HG03469 (cell line): ENCODE measurements at regions not wholly inside any gene's neighbourhood (a gene's known extent, or its start where the extent isn't known, plus 50 kb on each side); places are given as distances from the start of the nearest gene placed in this dataset.
"Not testable (repeated sequence)": the region's sequence is repeated elsewhere in the genome, so short reads cannot be mapped to it uniquely, and the experiment has no call there.

Experiments used
- ATAC-seq: cut with Tn5 transposase; IDR thresholded peaks from one replicate; pipeline ENCODE4 v1.9.1; 2021; ENCODE audit warnings: mild to moderate bottlenecking, moderate library complexity, moderate number of reproducible peaks; ENCODE audit not compliant: unreplicated experiment

GRCh38 chr2:21194147-21194546 is 70.4 kb downstream of the TDRD15 start:
- no peak for ATAC-seq

DNA sequence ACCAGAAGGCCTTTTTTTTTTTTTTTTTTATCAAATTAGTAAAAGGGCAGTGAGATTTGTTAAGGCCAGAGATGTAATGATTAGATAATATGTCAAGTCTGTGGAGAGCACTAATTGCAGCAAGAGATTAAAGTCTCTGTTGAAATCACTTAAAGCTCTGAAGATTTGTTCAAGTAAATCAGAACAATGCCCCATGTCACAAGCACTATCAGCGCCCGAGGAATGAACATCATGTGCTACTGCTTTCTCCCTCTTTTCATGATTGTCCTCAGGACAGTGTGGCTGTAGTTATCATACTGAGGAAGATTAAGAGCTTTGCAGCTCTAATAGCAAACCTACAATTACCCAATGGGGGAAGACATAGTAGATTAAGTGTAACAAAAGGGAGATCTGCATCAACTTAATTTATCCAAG is 71.1 kb downstream of the TDRD15 start:
- no peak for ATAC-seq

DNA sequence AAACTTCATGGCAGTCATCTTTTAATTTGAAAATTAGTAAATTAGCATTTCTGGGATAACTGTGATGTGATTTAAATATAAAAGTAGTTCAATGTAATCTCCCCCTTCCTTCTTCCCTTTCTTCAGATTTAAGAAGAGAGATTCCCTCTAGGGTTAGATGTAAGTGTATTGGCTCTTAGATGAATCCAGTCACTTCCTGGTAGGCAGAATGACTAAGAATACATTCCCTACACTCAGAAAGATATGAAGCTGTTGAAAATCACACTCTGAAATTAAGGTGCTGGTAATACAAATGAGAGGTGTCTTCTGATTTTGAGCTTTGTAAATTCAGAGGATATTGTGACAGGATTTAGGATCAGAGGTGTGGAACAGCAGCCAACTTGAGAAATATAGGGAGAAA is 71.6 kb downstream of the TDRD15 start:
- no peak for ATAC-seq

DNA sequence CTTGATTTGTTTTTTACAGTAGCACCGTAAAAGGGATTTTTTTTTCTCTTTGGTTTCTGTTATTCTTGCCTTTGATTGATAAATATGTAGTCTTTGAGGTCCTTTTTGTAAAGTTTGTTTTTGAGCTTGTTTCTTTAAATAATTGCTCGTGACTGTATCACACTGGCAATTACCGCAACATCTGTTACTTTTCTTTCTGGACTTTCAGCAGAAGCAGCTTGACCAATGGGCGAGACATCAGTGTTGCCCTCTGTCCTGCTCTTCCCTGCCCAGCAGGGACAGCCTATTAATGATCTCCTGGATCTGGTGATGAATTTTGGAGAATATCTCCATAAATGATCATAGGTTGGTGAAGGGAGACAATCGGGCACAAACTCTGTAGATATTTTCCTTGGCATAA is 74.9 kb downstream of the TDRD15 start:
- no peak for ATAC-seq

GRCh38 chr2:21203976-21204375 is 80.2 kb downstream of the TDRD15 start:
- ATAC-seq: no peak

- not testable (repeated sequence) for ATAC-seq
These were observed 90.3 kb downstream of the TDRD15 start for GRCh38 chr2:21214085-21214484.

DNA sequence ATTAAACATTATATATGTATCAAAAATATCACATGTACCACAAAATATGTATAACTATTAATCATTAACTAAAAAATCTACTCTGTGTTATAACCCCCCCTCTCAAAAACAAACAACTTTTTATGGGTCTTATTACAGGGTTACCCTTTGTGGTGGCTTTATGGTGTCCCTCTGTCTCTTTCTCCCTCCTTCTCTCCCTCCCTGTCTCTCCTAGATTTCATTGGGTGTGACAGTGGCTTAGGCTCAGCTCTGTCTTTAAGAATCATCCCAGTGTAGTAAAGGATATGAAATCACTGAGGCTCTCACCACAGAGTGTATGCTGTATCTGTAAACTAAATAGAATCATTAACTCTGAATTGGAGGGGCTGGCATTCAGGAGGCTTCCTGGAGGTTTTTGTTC is 93.7 kb downstream of the TDRD15 start:
- no peak for ATAC-seq

GRCh38 chr2:21220930-21221329 is 97.2 kb downstream of the TDRD15 start:
- no peak for ATAC-seq

- no peak for ATAC-seq
These were observed 99.8 kb downstream of the TDRD15 start for GRCh38 chr2:21223618-21224017.

DNA sequence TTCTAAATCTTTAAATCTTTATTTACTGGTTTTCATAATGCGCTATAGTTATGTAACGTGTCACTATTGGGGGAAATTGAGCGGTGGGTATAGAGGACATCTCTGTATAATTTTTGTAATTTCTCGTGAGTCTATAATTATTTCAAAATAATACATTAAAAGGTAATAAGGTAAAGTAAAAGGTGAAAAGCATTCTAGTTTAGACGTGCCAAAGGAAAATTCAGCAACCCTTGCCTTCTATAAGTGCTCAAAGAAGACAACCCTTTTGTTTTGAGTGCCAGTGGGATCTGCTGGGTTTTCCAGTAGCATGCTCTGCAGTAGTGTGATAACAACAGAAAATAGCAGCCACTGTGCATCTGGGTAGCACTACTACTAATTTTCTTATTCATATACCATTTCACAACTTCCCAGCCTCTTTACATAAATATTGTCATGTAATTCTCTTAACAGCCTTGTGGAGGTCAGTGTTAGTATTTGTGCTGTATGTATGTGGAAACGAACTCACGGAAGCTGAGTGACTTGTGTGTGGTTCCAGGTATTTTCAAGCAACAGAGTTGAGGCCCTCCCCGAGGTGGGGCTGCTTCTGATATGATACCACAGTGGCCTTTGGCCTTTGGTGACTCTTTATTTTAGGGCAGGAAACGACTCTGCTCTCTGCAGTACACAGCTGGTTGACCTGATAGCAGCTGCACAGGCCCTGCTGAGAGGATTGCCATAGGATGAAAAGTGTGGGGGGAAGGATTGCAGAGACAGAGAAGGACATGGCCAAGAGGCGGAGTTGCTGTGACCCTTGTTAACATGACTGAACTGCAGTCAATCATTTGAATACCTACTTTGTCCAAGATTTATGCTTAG is 104.5 kb downstream of the TDRD15 start:
- ATAC-seq: no peak

- ATAC-seq: no peak
These were observed 105.5 kb downstream of the TDRD15 start for GRCh38 chr2:21229302-21229701.

DNA sequence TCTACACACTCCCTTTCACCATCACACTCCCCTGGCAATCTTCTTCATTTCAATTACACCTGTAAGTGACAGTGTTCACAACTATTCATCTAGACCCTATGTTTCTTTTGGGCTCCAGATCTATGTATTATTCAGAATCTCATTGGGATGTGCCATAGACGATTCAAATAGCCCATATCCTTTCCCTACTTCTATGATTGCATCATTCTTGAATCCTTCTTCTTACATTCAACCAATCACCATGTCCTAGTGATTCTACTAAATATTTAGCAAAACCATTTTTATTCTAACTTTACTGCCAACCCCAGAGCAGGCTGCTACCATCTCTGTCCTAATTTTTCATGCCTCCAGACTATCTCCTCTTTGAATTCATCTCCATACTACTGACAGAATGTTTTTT is 106.4 kb downstream of the TDRD15 start:
- ATAC-seq: no peak

DNA sequence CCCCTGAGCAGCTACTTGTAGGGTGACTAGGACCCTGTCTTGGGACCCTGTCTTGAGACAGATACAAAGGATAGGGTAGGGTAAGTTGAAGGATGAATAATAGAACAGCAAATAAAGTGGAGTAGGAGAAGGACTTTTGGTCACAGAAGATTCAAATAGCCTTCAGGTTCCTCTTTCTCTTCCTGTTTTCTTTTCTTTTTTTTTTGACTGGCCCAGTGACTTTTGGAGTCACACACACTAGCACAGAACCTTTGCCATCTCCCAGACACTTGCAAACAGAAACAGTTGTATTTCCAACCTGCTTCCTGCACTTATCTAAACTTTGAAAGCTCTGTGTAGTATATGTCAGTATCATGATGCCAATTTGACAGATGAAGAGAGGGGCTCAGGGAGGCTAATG is 108.2 kb downstream of the TDRD15 start:
- ATAC-seq: no peak

DNA sequence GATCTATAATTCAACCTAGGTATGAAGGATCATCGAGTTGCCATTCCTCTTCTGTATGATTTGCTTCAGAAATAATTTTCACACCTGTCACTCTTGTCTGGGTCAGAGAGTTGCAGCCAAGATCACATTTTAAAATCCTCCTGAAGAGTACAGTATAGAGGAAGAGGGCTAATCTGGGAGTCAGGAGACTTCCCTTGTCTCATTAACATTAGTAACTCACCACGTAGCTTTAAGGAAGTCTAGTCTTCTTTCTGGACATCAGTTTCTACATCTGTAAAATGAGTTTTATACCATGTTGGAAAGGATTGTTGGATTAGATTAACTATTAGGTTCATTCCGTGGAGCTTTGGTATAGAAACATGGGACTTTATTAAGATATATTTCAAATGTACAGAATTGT is 109.4 kb downstream of the TDRD15 start:
- ATAC-seq: no peak

DNA sequence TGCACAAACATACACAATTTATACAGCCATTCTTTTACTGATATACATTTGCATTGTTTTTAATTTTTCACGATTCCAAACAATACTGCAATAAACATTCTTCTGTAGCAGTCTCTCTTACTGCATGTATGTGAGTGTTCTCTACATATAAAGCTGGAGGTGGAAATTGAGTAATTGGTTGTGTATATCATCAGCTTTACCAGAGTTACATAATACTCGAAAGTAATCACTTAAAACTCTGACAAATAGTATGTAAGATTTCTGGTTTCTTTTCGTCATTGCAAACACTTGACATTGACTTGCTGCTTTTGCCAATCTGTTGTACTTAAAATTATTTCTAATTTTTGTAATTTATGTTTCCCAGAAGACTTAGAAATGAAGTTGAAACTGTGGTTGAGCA is 110.2 kb downstream of the TDRD15 start:
- ATAC-seq: no peak

GRCh38 chr2:21234464-21235120 is 110.8 kb downstream of the TDRD15 start:
- no peak for ATAC-seq

- not testable (repeated sequence) for ATAC-seq
These were observed 116.0 kb downstream of the TDRD15 start for GRCh38 chr2:21239749-21240148.

DNA sequence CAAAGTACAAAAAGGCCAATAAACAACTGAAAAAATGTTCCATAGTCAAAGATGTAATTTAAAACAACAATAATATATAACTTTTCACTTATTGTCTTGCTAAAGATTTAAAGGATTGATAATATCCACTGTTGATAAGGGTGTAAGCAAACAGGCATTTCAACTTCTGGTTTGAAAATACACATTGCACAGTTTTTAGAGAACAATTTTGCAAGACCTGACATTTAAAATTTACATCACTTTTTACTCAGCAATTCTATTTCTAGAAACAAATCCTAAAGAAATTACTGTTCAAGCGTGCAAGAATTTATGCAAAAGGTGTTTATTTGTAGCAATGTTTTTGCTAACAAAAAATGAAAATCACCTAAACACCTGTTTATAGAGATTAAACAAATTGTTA is 120.4 kb downstream of the TDRD15 start:
- ATAC-seq: no peak

DNA sequence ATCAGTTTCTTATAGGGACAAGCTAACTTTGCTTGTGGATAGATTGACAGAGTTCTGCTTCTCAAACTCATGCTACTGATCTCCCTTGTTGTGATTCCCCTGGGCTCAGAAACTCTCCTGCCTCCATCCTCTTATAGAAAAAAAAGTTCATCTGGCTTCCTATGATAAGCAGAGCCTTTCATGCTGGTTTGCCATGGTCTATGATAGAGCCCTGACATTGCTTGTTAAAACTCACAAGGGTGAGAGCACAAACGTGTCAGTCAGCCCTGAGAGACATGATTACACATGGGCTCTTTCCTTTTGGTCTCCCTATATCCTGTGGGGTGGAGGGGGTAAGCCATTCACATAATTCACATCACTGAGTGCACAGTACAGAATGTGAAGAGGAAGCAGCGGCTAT is 121.8 kb downstream of the TDRD15 start:
- no peak for ATAC-seq

GRCh38 chr2:21249367-21249766 is 125.6 kb downstream of the TDRD15 start:
- ATAC-seq: no peak

DNA sequence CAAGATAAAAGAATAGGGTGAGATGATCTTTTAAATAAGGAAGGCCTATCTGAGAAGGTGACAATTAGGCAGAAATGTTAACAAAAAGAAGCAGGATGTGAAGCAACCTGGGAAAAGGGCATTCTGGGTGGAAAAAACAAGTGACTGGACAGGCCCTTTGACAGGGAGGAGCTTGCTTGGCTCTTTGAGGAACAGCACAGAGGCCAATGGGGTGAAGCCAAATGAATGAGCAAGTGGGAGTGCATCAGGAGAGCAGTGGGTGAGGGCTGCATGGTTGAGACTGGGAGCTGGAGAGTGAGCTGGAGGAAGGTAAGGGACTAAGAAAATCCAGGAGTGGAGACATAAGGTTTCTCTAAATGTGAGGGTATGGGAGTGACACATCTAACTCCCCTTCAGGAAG is 126.9 kb downstream of the TDRD15 start:
- no peak for ATAC-seq

GRCh38 chr2:21251216-21251980 is 127.6 kb downstream of the TDRD15 start:
- ATAC-seq: no peak
